Cardiac muscle cell (in vitro differentiated cells and primary cell): ENCODE measurements at regions not wholly inside any gene's neighbourhood (a gene's known extent, or its start where the extent isn't known, plus 50 kb on each side); places are given as distances from the start of the nearest gene placed in this dataset.

Experiments used
- DNase-seq, 2 donors: peaks; one replicate each; pipeline versions ENCODE4 v3.0.0 to v3.0.0-alpha.2; 2010 to 2017; ENCODE audit warnings: low read depth in 1 of 2, low spot score in 1 of 2
- H3K27ac ChIP-seq: fragments of 200-600 bp; sonication (generic); 2 replicates; pipeline ENCODE4 v1.5.1; 2016
- H3K27me3 ChIP-seq: fragments of 200-600 bp; sonication (generic); 2 replicates; pipeline ENCODE4 v1.6.0; 2016; ENCODE audit warnings: control low read depth
- H3K36me3 ChIP-seq: fragments of 200-600 bp; sonication (generic); 2 replicates; pipeline ENCODE4 v1.5.1; 2016; ENCODE audit warnings: control low read depth
- H3K4me1 ChIP-seq: fragments of 200-600 bp; sonication (generic); 2 replicates; pipeline ENCODE4 v1.8.1; 2017; ENCODE audit warnings: low read depth, mild to moderate bottlenecking, mixed run types
- H3K4me3 ChIP-seq: fragments of 200-600 bp; sonication (generic); 2 replicates; pipeline ENCODE4 v1.5.1; 2016; ENCODE audit warnings: mild to moderate bottlenecking
- H3K9me3 ChIP-seq: fragments of 200-600 bp; sonication (generic); 2 replicates; pipeline ENCODE4 v1.5.1; 2017; ENCODE audit warnings: low read depth, mild to moderate bottlenecking, control low read depth
- TF ChIP-seq, protein P1 (sequence below): IDR thresholded peaks from 2 replicates; pipeline ENCODE4 v1.5.1; 2012; ENCODE audit warnings: low read depth, mild to moderate bottlenecking, low read length

DNA sequence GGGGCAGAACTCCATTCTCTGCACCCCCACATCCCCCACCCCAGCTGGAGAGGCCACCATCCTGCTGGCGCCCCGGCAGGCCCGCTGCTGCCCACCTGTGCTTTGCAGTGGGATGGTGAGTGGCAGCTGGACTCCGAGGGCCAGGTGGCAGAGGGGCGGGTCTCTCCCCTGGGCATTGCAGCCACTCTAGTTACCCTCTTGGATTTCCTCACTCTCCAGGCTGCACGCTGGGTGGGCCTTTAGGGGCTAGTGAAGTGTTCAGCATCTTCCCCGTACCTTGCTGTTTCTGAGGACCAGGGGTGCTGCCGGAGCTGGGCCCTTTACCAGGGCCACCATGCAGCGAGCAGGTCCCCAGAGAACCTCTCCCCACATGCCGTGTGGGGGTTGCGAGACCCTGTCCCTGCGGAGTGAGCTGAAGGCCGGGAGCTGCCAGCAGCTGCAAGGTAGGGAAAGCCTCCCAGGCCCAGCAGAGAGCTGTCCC is 88.4 kb upstream of the SH3PXD2B start:
- Histone ChIP-seq H3K4me3 (no peak overlapping the region), H3K36me3 (no peaks in the 10 kb centered on the region), H3K27ac (no peak overlapping the region), H3K27me3 (no peaks in the 10 kb centered on the region), H3K9me3 (no peaks in the 10 kb centered on the region), H3K4me1 (peaks cover 18% of the 10 kb centered on the region)
- DNase-seq = no peak
- TF ChIP-seq, protein P1, sequence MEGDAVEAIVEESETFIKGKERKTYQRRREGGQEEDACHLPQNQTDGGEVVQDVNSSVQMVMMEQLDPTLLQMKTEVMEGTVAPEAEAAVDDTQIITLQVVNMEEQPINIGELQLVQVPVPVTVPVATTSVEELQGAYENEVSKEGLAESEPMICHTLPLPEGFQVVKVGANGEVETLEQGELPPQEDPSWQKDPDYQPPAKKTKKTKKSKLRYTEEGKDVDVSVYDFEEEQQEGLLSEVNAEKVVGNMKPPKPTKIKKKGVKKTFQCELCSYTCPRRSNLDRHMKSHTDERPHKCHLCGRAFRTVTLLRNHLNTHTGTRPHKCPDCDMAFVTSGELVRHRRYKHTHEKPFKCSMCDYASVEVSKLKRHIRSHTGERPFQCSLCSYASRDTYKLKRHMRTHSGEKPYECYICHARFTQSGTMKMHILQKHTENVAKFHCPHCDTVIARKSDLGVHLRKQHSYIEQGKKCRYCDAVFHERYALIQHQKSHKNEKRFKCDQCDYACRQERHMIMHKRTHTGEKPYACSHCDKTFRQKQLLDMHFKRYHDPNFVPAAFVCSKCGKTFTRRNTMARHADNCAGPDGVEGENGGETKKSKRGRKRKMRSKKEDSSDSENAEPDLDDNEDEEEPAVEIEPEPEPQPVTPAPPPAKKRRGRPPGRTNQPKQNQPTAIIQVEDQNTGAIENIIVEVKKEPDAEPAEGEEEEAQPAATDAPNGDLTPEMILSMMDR = no peak

DNA sequence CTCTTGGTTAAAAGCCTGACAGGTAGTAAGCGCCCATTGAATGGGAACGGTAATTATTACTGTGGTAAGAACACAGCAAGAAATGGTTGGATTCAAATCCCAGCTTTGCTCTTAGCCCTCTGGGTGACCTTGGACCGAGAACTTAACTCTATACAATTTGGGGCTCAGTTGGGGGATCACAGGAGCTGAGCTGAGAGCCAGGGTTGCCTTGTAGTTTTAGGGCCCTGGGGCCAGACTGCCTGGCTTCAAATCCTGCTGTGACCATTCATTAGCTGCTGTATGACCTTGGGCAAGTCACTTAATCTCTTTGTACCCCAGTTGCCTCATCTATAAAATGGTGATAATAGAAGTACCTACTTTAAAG is 87.4 kb upstream of the SH3PXD2B start:
- DNase-seq = no peak
- TF ChIP-seq, protein P1 = no peak
- H3K27ac ChIP-seq = peak overlapping the region; percentile 81
- H3K9me3 ChIP-seq = no peaks in the 10 kb centered on the region
- no peak overlapping the region for H3K4me3 ChIP-seq
- H3K36me3 ChIP-seq = no peaks in the 10 kb centered on the region
- no peaks in the 10 kb centered on the region for H3K27me3 ChIP-seq
- H3K4me1 ChIP-seq = peaks cover 18% of the 10 kb centered on the region

- Histone ChIP-seq H3K4me1 (peaks cover 18% of the 10 kb centered on the region), H3K4me3 (no peak overlapping the region), H3K27ac (peak overlapping the region; percentile 81), H3K36me3 (no peaks in the 10 kb centered on the region), H3K9me3 (no peaks in the 10 kb centered on the region), H3K27me3 (no peaks in the 10 kb centered on the region)
- DNase-seq = peak in 1 of 2 donors; percentile 77
- TF ChIP-seq, protein P1 = no peak
Measured at GRCh38 chr5:172541099-172541772, 86.9 kb upstream of the SH3PXD2B start.

DNA sequence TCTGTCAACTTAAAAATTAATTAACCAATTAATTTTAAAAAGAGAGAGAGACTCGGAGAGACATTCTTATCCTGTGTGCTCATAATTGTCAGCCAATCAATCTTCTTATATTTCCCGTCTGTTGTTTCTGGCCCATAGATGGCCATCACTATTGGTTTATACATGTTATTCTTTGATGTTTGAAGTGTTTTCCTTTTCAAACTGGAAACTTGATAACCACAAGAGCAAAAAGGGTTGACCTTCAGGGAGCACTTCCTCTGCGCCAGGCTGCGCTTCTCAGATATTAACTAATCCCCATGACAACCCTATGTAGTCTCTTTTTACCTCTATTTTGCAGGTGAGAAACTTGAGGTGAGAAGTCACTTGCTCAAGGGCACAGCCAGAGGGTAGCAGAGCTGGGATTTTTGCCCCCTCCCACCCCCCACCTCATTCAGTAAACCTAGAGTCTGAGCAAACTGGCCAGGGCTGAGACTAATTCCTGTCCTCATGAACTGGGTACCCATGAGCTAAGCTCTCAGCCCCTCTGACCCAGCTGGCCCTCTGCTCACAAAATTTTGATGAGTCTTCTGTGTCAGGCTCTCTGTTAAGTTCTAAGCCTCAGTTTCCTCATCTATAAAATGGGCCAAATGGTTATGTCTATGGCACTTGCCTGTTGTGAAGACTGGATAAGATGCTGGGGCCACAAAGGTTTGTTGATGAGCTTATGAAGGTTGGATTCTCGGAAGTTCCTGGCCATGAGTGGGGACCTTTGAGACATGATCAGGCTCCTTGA is 86.0 kb upstream of the SH3PXD2B start:
- H3K27ac ChIP-seq = peak overlapping the region; percentile 81
- H3K27me3 ChIP-seq = no peaks in the 10 kb centered on the region
- no peaks in the 10 kb centered on the region for H3K9me3 ChIP-seq
- DNase-seq = no peak
- H3K36me3 ChIP-seq = no peaks in the 10 kb centered on the region
- no peak overlapping the region for H3K4me3 ChIP-seq
- TF ChIP-seq, protein P1 = no peak
- H3K4me1 ChIP-seq = peaks cover 18% of the 10 kb centered on the region

GRCh38 chr5:172535108-172535445 is 80.8 kb upstream of the SH3PXD2B start:
- H3K4me1 ChIP-seq = peaks cover 8% of the 10 kb centered on the region

More at GRCh38 chr5:172535108-172535445, 80.8 kb upstream of the SH3PXD2B start:
- Histone ChIP-seq H3K4me3 (no peak overlapping the region), H3K27me3 (no peaks in the 10 kb centered on the region), H3K36me3 (no peaks in the 10 kb centered on the region), H3K9me3 (no peaks in the 10 kb centered on the region), H3K27ac (no peak overlapping the region)
- TF ChIP-seq, protein P1 = no peak
- DNase-seq = no peak
